SU-DHL-6 (cell line): ENCODE measurements at regions not wholly inside any gene's neighbourhood (a gene's known extent, or its start where the extent isn't known, plus 50 kb on each side); places are given as distances from the start of the nearest gene placed in this dataset.

ENCODE experiments used
- H2AFZ ChIP-seq: fragments of 200-600 bp; sonication (generic); 2 replicates; pipeline ENCODE4 v1.6.1; 2014; ENCODE audit warnings: low read depth, mild to moderate bottlenecking, moderate library complexity, mixed read lengths, antibody characterized with exemption, low read length; ENCODE audit not compliant: severe bottlenecking
- H3F3A ChIP-seq: fragments of 200-600 bp; shearing (Covaris generic); 2 replicates; pipeline ENCODE4 v1.6.0; 2016; ENCODE audit warnings: antibody characterized with exemption, mild to moderate bottlenecking; ENCODE audit not compliant: insufficient read depth
- H3K27ac ChIP-seq: fragments of 200-600 bp; sonication (generic); 2 replicates; pipeline ENCODE4 v1.5.1; 2016; ENCODE audit warnings: low read depth, mild to moderate bottlenecking, low read length, moderate library complexity, mixed read lengths
- H3K27me3 ChIP-seq: fragments of 200-600 bp; sonication (generic), shearing (Covaris generic); 2 replicates; pipeline ENCODE4 v1.6.0; 2014; ENCODE audit warnings: mild to moderate bottlenecking, low read length
- H3K36me3 ChIP-seq: fragments of 200-600 bp; sonication (generic); 2 replicates; pipeline ENCODE4 v1.6.1; 2014; ENCODE audit warnings: mild to moderate bottlenecking, low read length, mixed read lengths
- H3K4me2 ChIP-seq: fragments of 300-600, 200-600 bp; shearing (Covaris generic), sonication (generic); 2 replicates; pipeline ENCODE4 v1.6.0; 2014; ENCODE audit warnings: low read length, low read depth, mild to moderate bottlenecking; ENCODE audit not compliant: poor library complexity, severe bottlenecking
- H3K4me3 ChIP-seq: fragments of 200-600 bp; sonication (generic); 2 replicates; pipeline ENCODE4 v1.5.1; 2014; ENCODE audit warnings: antibody characterized with exemption, low read length, mild to moderate bottlenecking, mixed read lengths; ENCODE audit not compliant: insufficient read depth, poor library complexity, severe bottlenecking
- H3K79me2 ChIP-seq: fragments of 200-600 bp; sonication (generic); 2 replicates; pipeline ENCODE4 v1.6.1; 2014; ENCODE audit warnings: mild to moderate bottlenecking, low read length, moderate library complexity; ENCODE audit not compliant: insufficient read depth
- H3K9ac ChIP-seq: fragments of 200-600 bp; sonication (generic); 2 replicates; pipeline ENCODE4 v1.7.0; 2014; ENCODE audit warnings: mild to moderate bottlenecking, low read length
- H3K9me2 ChIP-seq: fragments of 200-600 bp; sonication (generic); replicated peaks from 2 replicates; pipeline ENCODE4 v1.6.1; 2014; ENCODE audit warnings: low read length; ENCODE audit not compliant: insufficient read depth
- H3K9me3 ChIP-seq: fragments of 200-600 bp; sonication (generic); 2 replicates; pipeline ENCODE4 v1.6.1; 2014; ENCODE audit warnings: low read length, mixed read lengths; ENCODE audit not compliant: insufficient read depth
- H4K20me1 ChIP-seq: fragments of 200-600 bp; sonication (generic); 2 replicates; pipeline ENCODE4 v1.6.1; 2014; ENCODE audit warnings: low read depth, mild to moderate bottlenecking, antibody characterized with exemption, low read length, moderate library complexity, mixed read lengths
- EZH2phosphoT487 ChIP-seq: fragments of 200-600 bp; sonication (generic), shearing (Covaris generic); conservative IDR thresholded peaks from 2 replicates; pipeline ENCODE4 v1.6.1; 2018; ENCODE audit warnings: mild to moderate bottlenecking, antibody characterized with exemption, low read length, moderate library complexity, mixed read lengths
- TF ChIP-seq, protein P1 (sequence below): fragments of 200-600 bp; sonication (generic); IDR thresholded peaks from one replicate; pipeline ENCODE4 v1.5.1; 2017; ENCODE audit warnings: antibody characterized with exemption, mild to moderate bottlenecking, low read length, moderate library complexity; ENCODE audit not compliant: insufficient read depth, poor library complexity, severe bottlenecking

DNA sequence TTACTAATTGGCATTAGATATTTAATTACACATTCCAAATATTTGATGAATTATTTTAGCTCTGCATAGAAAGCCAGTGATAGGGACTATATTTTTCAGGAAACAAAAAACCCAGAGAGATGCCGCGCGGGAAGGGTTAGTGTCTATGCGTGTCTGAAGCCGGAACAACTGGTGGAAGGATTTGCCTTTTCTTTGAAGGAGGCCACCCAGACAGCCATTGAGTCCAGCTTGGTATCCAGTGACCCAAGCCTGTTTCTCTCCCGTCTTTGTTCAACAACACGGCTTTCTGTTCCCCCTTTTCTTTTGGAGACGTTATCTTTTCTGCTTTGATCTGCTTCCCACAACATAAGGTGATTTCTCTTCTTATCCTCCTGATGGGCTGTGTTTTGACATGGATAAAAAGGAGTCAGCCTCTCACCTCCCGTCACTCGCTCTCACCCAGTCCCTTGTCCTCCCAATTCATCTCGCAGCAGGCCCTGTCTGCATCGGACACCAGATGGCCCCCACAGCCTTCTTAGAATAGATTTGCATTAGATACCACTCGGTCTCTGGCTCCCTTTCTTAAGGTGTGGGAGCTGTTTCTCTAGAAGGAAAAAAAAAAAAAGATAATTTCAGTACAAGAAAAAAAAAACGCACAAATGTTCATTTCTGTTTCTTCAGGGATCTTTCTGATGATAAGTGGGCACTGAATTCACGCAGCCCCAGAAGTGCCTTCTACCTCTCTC is 361.8 kb downstream of the ZNF536 start:
- Histone ChIP-seq H3K79me2 (no peaks in the 10 kb centered on the region), H3K9me3 (no peaks in the 10 kb centered on the region), H2AFZ (no peak overlapping the region), H4K20me1 (no peaks in the 10 kb centered on the region), H3K27ac (no peak overlapping the region), H3K27me3 (no peaks in the 10 kb centered on the region), H3K9ac (no peak overlapping the region), H3K36me3 (no peaks in the 10 kb centered on the region), H3K9me2 (no peaks in the 10 kb centered on the region), H3F3A (no peaks in the 10 kb centered on the region), H3K4me3 (no peak overlapping the region), H3K4me2 (no peak overlapping the region)
- TF ChIP-seq, protein P1, sequence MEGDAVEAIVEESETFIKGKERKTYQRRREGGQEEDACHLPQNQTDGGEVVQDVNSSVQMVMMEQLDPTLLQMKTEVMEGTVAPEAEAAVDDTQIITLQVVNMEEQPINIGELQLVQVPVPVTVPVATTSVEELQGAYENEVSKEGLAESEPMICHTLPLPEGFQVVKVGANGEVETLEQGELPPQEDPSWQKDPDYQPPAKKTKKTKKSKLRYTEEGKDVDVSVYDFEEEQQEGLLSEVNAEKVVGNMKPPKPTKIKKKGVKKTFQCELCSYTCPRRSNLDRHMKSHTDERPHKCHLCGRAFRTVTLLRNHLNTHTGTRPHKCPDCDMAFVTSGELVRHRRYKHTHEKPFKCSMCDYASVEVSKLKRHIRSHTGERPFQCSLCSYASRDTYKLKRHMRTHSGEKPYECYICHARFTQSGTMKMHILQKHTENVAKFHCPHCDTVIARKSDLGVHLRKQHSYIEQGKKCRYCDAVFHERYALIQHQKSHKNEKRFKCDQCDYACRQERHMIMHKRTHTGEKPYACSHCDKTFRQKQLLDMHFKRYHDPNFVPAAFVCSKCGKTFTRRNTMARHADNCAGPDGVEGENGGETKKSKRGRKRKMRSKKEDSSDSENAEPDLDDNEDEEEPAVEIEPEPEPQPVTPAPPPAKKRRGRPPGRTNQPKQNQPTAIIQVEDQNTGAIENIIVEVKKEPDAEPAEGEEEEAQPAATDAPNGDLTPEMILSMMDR = no peak
- no peak for TF ChIP-seq EZH2phosphoT487

DNA sequence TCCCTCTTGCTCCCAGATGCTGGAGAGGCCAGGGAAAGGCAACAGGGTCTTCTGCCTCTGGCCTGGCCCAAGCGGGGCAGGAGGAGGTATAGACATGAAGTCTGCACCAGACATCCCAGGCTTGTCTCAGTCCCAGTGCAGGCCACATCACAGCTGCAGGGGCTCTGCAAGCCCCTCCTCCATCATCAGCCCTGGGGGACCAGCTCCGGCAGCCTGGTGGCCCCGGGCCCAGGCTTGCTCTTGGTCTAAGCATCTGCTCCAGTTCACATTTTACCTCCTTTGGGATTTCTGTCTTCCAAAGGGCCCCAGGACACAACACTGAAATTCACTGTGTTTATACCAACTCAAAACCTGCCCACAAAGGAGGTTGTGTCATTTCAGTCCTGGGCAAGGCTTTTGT is 359.4 kb downstream of the ZNF536 start:
- H3K27me3 ChIP-seq = no peaks in the 10 kb centered on the region
- H3K9ac ChIP-seq = no peak overlapping the region
- H4K20me1 ChIP-seq = no peaks in the 10 kb centered on the region
- no peaks in the 10 kb centered on the region for H3K79me2 ChIP-seq
- no peak overlapping the region for H2AFZ ChIP-seq
- no peaks in the 10 kb centered on the region for H3F3A ChIP-seq
- H3K9me3 ChIP-seq = no peaks in the 10 kb centered on the region
- TF ChIP-seq, protein P1 = no peak
- no peak for TF ChIP-seq EZH2phosphoT487
- no peak overlapping the region for H3K4me3 ChIP-seq
- H3K27ac ChIP-seq = no peak overlapping the region
- H3K9me2 ChIP-seq = no peaks in the 10 kb centered on the region
- no peaks in the 10 kb centered on the region for H3K36me3 ChIP-seq
- H3K4me2 ChIP-seq = no peak overlapping the region

DNA sequence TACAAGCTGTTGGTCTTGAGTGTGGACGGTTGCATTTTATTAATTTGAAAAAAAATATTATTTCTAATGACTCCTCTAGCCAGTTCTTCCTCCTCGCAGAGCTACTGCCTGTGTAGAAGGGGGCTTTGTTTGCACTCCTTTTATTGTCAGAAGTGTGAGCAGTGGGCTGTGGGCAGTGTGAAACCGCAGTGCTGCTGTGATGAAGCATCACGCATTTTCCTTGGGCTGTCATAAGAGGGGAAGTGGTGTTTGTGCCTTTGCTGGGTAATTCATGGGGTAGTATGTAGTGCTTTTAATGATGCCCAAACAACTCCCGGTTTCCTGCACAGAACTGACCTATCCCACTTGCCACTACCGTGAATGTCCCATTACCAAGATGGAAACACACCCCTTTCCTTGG is 357.3 kb downstream of the ZNF536 start:
- no peak for TF ChIP-seq EZH2phosphoT487
- TF ChIP-seq, protein P1 = no peak
- H3K9me3 ChIP-seq = no peaks in the 10 kb centered on the region
- no peaks in the 10 kb centered on the region for H3K36me3 ChIP-seq
- no peak overlapping the region for H3K4me2 ChIP-seq
- no peaks in the 10 kb centered on the region for H3K9me2 ChIP-seq
- H3F3A ChIP-seq = no peaks in the 10 kb centered on the region
- no peak overlapping the region for H3K9ac ChIP-seq
- H2AFZ ChIP-seq = no peak overlapping the region
- no peaks in the 10 kb centered on the region for H3K27me3 ChIP-seq
- H4K20me1 ChIP-seq = no peaks in the 10 kb centered on the region
- no peaks in the 10 kb centered on the region for H3K79me2 ChIP-seq
- no peak overlapping the region for H3K27ac ChIP-seq
- H3K4me3 ChIP-seq = no peak overlapping the region
